H7 (cell line): ENCODE measurements at regions not wholly inside any gene's neighbourhood (a gene's known extent, or its start where the extent isn't known, plus 50 kb on each side); places are given as distances from the start of the nearest gene placed in this dataset.
"Not testable (repeated sequence)": the region's sequence is repeated elsewhere in the genome, so short reads cannot be mapped to it uniquely, and the experiment has no call there.

Experiments
- DNase-seq: peaks from one replicate; pipeline ENCODE4 v3.0.0; 2012
- H3K27me3 ChIP-seq: 2 replicates; pipeline ENCODE4 v1.6.0; 2011; ENCODE audit warnings: mild to moderate bottlenecking, low read length; ENCODE audit not compliant: control insufficient read depth, insufficient read depth
- H3K36me3 ChIP-seq: replicated peaks from 2 replicates; pipeline ENCODE4 v1.5.1; 2011; ENCODE audit warnings: low read length; ENCODE audit not compliant: control insufficient read depth, insufficient read depth
- H3K4me3 ChIP-seq: 2 replicates; pipeline ENCODE4 v1.5.1; 2011; ENCODE audit warnings: low read depth, mild to moderate bottlenecking, control low read depth, low read length, moderate library complexity; ENCODE audit not compliant: insufficient read depth

GRCh38 chr12:31162896-31163560, 89.4 kb downstream of the DDX11 start:
- DNase-seq, H3K36me3 ChIP-seq, H3K27me3 ChIP-seq: not testable (repeated sequence)
- H3K4me3 ChIP-seq = peak overlapping the region; percentile 31

- not testable (repeated sequence) for H3K4me3 ChIP-seq, H3K36me3 ChIP-seq, H3K27me3 ChIP-seq, DNase-seq
Observed at GRCh38 chr12:31174293-31174692, 100.6 kb downstream of the DDX11 start.

GRCh38 chr12:31177514-31177913, 103.9 kb downstream of the DDX11 start:
- not testable (repeated sequence) for H3K36me3 ChIP-seq, DNase-seq, H3K27me3 ChIP-seq, H3K4me3 ChIP-seq

- not testable (repeated sequence) for H3K27me3 ChIP-seq, H3K4me3 ChIP-seq, H3K36me3 ChIP-seq, DNase-seq
Observed at GRCh38 chr12:31178875-31179274, 105.2 kb downstream of the DDX11 start.

- not testable (repeated sequence) for DNase-seq, H3K27me3 ChIP-seq, H3K4me3 ChIP-seq, H3K36me3 ChIP-seq
Observed at GRCh38 chr12:31179627-31180237, 106.1 kb downstream of the DDX11 start.

GRCh38 chr12:31182571-31182970, 108.9 kb downstream of the DDX11 start:
- not testable (repeated sequence) for DNase-seq, H3K4me3 ChIP-seq, H3K27me3 ChIP-seq, H3K36me3 ChIP-seq

GRCh38 chr12:31183107-31183506, 109.4 kb downstream of the DDX11 start:
- H3K27me3 ChIP-seq, DNase-seq, H3K36me3 ChIP-seq, H3K4me3 ChIP-seq: not testable (repeated sequence)

- not testable (repeated sequence) for DNase-seq, H3K4me3 ChIP-seq, H3K27me3 ChIP-seq, H3K36me3 ChIP-seq
Observed at GRCh38 chr12:31183899-31184298, 110.2 kb downstream of the DDX11 start.

GRCh38 chr12:31184667-31185066, 111.0 kb downstream of the DDX11 start:
- not testable (repeated sequence) for H3K4me3 ChIP-seq, DNase-seq, H3K27me3 ChIP-seq, H3K36me3 ChIP-seq

- not testable (repeated sequence) for H3K4me3 ChIP-seq, DNase-seq, H3K27me3 ChIP-seq, H3K36me3 ChIP-seq
Observed at GRCh38 chr12:31192689-31193088, 119.0 kb downstream of the DDX11 start.

- DNase-seq, H3K36me3 ChIP-seq, H3K4me3 ChIP-seq, H3K27me3 ChIP-seq: not testable (repeated sequence)
Observed at GRCh38 chr12:31195620-31196019, 122.0 kb downstream of the DDX11 start.

- not testable (repeated sequence) for H3K4me3 ChIP-seq, H3K27me3 ChIP-seq, DNase-seq, H3K36me3 ChIP-seq
Observed at GRCh38 chr12:31199476-31199875, 125.8 kb downstream of the DDX11 start.

- Histone ChIP-seq H3K4me3 (no peak overlapping the region), H3K27me3 (no peaks in the 10 kb centered on the region), H3K36me3 (no peaks in the 10 kb centered on the region)
- no peak for DNase-seq
Observed at GRCh38 chr12:31201382-31201781, 124.6 kb downstream of the SINHCAF start.

GRCh38 chr12:31203261-31203660, 122.7 kb downstream of the SINHCAF start:
- Histone ChIP-seq H3K27me3 (no peaks in the 10 kb centered on the region), H3K36me3 (no peaks in the 10 kb centered on the region), H3K4me3 (no peak overlapping the region)
- DNase-seq = no peak

- Histone ChIP-seq H3K27me3 (no peaks in the 10 kb centered on the region), H3K4me3 (no peak overlapping the region), H3K36me3 (no peaks in the 10 kb centered on the region)
- no peak for DNase-seq
Observed at GRCh38 chr12:31205054-31205453, 120.9 kb downstream of the SINHCAF start.
